GM12878 (cell line): ENCODE measurements at regions not wholly inside any gene's neighbourhood (a gene's known extent, or its start where the extent isn't known, plus 50 kb on each side); places are given as distances from the start of the nearest gene placed in this dataset.

Source experiments
- ATAC-seq: fragments of 200-7000 bp; cut with Tn5 transposase; 3 replicates; pipeline ENCODE4 v1.9.1; 2020; ENCODE audit warnings: mild to moderate bottlenecking, moderate library complexity
- BruUV-seq: library from RNA; stranded (reverse); fragments of 400-500 nt; replicated peaks from 2 replicates; lab custom pipeline; 2021; lab: Mats Ljungman, UMichigan
- CTCF ChIA-PET: fragments of 300-600 bp; sonication (Branson Sonifier 250); formaldehyde crosslinking; extraction: SDS; loops from one replicate; lab custom pipeline; 2021; ENCODE audit warnings: inconsistent platforms; lab: Yijun Ruan, JAX
- POLR2A ChIA-PET: fragments of 350-600 bp; formaldehyde crosslinking; extraction: SDS; loops from one replicate; lab custom pipeline; 2021; ENCODE audit warnings: inconsistent platforms; lab: Charles Lee
- RAD21 ChIA-PET: fragments of 300-600 bp; sonication (Branson Sonifier 250); formaldehyde crosslinking; loops from one replicate; lab custom pipeline; 2023; ENCODE audit warnings: antibody characterized with exemption; ENCODE audit not compliant: unreplicated experiment; lab: Charles Lee
- SMC1A ChIA-PET: fragments of 300-600 bp; sonication (Branson Sonifier 250); formaldehyde crosslinking; loops from one replicate; lab custom pipeline; 2023; ENCODE audit not compliant: unreplicated experiment, uncharacterized antibody; lab: Charles Lee
- DNase-seq: peaks from one replicate; pipeline ENCODE4 v3.0.0-alpha.2; 2011; ENCODE audit warnings: low read depth, low spot score
- FAIRE-seq: peaks from 3 replicates; lab custom pipeline; 2011; peaks lifted over from hg19 to GRCh38; lab: Jason Lieb, UNC
- H2AFZ ChIP-seq: 2 replicates; pipeline ENCODE4 v1.6.0; 2011; ENCODE audit warnings: low read depth, low read length, control low read depth; ENCODE audit not compliant: control insufficient read depth
- H3K27ac ChIP-seq: 2 replicates; pipeline ENCODE4 v1.5.1; 2011; ENCODE audit warnings: control low read depth; ENCODE audit not compliant: control insufficient read depth, insufficient read depth
- H3K27me3 ChIP-seq, 2 experiments: replicated peaks in 1 of 2; 2 replicates each; pipeline versions ENCODE4 v1.6.0 to v1.6.1; 2011; ENCODE audit warnings: low read length in 1 of 2; ENCODE audit not compliant: control insufficient read depth in 2 of 2, insufficient read depth in 2 of 2
- H3K36me3 ChIP-seq, 2 experiments: 2 replicates each; pipeline ENCODE4 v1.5.1; 2011; ENCODE audit warnings: low read length in 1 of 2; ENCODE audit not compliant: control insufficient read depth in 2 of 2, insufficient read depth in 2 of 2
- H3K4me1 ChIP-seq: 2 replicates; pipeline ENCODE4 v1.6.1; 2011; ENCODE audit warnings: mild to moderate bottlenecking, low read length, moderate library complexity, mixed read lengths; ENCODE audit not compliant: control insufficient read depth, insufficient read depth
- H3K4me2 ChIP-seq: 2 replicates; pipeline ENCODE4 v1.6.0; 2011; ENCODE audit warnings: control low read depth; ENCODE audit not compliant: control insufficient read depth, insufficient read depth
- H3K4me3 ChIP-seq: fragments of 200-600 bp; sonication (generic); 2 replicates; pipeline ENCODE4 v1.5.1; 2016
- H3K79me2 ChIP-seq: 2 replicates; pipeline ENCODE4 v1.6.0; 2011; ENCODE audit warnings: low read length; ENCODE audit not compliant: control insufficient read depth, insufficient read depth
- H3K9ac ChIP-seq: 2 replicates; pipeline ENCODE4 v1.8.0; 2011; ENCODE audit warnings: low read length, control low read depth, mixed read lengths; ENCODE audit not compliant: control insufficient read depth, insufficient read depth
- H3K9me3 ChIP-seq: replicated peaks from 3 replicates; pipeline ENCODE4 v1.5.1; 2011; ENCODE audit warnings: mild to moderate bottlenecking, low read length; ENCODE audit not compliant: control insufficient read depth, insufficient read depth
- H4K20me1 ChIP-seq: 2 replicates; pipeline ENCODE4 v1.6.0; 2011; ENCODE audit not compliant: control insufficient read depth, insufficient read depth
- ATF7 ChIP-seq: fragments of 450-650 bp; IDR thresholded peaks from 2 replicates; pipeline ENCODE4 v1.6.1; 2016; ENCODE audit warnings: low read depth, mild to moderate bottlenecking
- BCL11A ChIP-seq: IDR thresholded peaks from 2 replicates; pipeline ENCODE4 v1.6.1; 2011; ENCODE audit warnings: low read depth, low read length
- BCLAF1 ChIP-seq: fragments of 450-650 bp; IDR thresholded peaks from 2 replicates; pipeline ENCODE4 v1.6.1; 2017; ENCODE audit warnings: antibody characterized with exemption, mild to moderate bottlenecking, moderate library complexity
- BMI1 ChIP-seq: fragments of 450-650 bp; IDR thresholded peaks from 2 replicates; pipeline ENCODE4 v1.6.1; 2016; ENCODE audit warnings: mild to moderate bottlenecking, moderate library complexity, borderline replicate concordance
- CBX3 ChIP-seq: fragments of 200-600 bp; sonication (generic); IDR thresholded peaks from 2 replicates; pipeline ENCODE4 v1.6.1; 2016; ENCODE audit warnings: low read depth, borderline replicate concordance
- CEBPB ChIP-seq, 2 experiments: fragments of 150-350 bp in 1 of 2; IDR thresholded peaks; 2 replicates each; pipeline ENCODE4 v1.6.1; 2012 to 2014; ENCODE audit warnings: low read depth in 2 of 2, low read length in 2 of 2, borderline replicate concordance in 1 of 2, inconsistent platforms in 1 of 2
- EZH2 ChIP-seq: IDR thresholded peaks from 2 replicates; pipeline ENCODE4 v1.6.1; 2012; ENCODE audit warnings: low read depth, mild to moderate bottlenecking, control low read depth, inconsistent platforms, low read length, borderline replicate concordance; ENCODE audit not compliant: control insufficient read depth
- HCFC1 ChIP-seq: fragments of 150-350 bp; IDR thresholded peaks from 2 replicates; pipeline ENCODE4 v1.6.1; 2014; ENCODE audit warnings: low read length
- HDAC6 ChIP-seq: fragments of 200-600 bp; sonication (generic); IDR thresholded peaks from one replicate; pipeline ENCODE4 v1.8.0; 2017; ENCODE audit warnings: antibody characterized with exemption; ENCODE audit not compliant: unreplicated experiment
- KDM1A ChIP-seq: fragments of 200-600 bp; sonication (generic); IDR thresholded peaks from 2 replicates; pipeline ENCODE4 v1.6.1; 2016; ENCODE audit warnings: borderline replicate concordance
- POLR2AphosphoS2 ChIP-seq: IDR thresholded peaks from 2 replicates; pipeline ENCODE4 v1.6.1; 2011; ENCODE audit warnings: low read depth, mild to moderate bottlenecking, low read length, improper control_type of control experiment, moderate library complexity
- RELB ChIP-seq: fragments of 450-650 bp; IDR thresholded peaks from 2 replicates; pipeline ENCODE4 v1.6.1; 2017; ENCODE audit warnings: low read depth, mild to moderate bottlenecking, moderate library complexity
- RUNX3 ChIP-seq: IDR thresholded peaks from 2 replicates; pipeline ENCODE4 v1.6.1; 2012; ENCODE audit warnings: low read length, inconsistent platforms
- SMAD1 ChIP-seq: fragments of 450-650 bp; IDR thresholded peaks from 2 replicates; pipeline ENCODE4 v1.6.1; 2018; ENCODE audit warnings: mild to moderate bottlenecking, low read depth; ENCODE audit not compliant: partially characterized antibody
- STAT1 ChIP-seq: fragments of 450-650 bp; conservative IDR thresholded peaks from 2 replicates; pipeline ENCODE4 v1.6.1; 2014; ENCODE audit warnings: antibody characterized with exemption, mild to moderate bottlenecking
- SUPT20H ChIP-seq: IDR thresholded peaks from 2 replicates; pipeline ENCODE4 v1.6.1; 2011; ENCODE audit warnings: low read depth, mild to moderate bottlenecking, low read length, moderate library complexity, borderline replicate concordance; ENCODE audit not compliant: control insufficient read depth
- WGBS: methylation state at CpG from one replicate; pipeline ENCODE4 v1.1.6; 2016; ENCODE audit warnings: low lambda C conversion rate; ENCODE audit not compliant: insufficient replicate concordance, insufficient coverage; ENCODE audit errors: missing lambda C conversion rate; 5-methylcytosine and 5-hydroxymethylcytosine counted together
- in situ Hi-C: fragments of 300-500 bp; cut with MboI; formaldehyde crosslinking; loops from 9 replicates; pipeline ENCODE4 v1.14.3; 2018; ENCODE audit warnings: mixed read lengths
- intact Hi-C: fragments of 100-400 bp; cut with micrococcal nuclease; formaldehyde crosslinking; loops from one replicate; pipeline ENCODE4 v1.14.2; 2022; ENCODE audit not compliant: unreplicated experiment

- no peak overlapping the region for H3K27ac ChIP-seq
- no peak for TF ChIP-seq RELB
- no peak for TF ChIP-seq HDAC6
- no peak for TF ChIP-seq SMAD1
- no peak for TF ChIP-seq RUNX3
- TF ChIP-seq ATF7, result no peak
- no peak for TF ChIP-seq POLR2AphosphoS2
- TF ChIP-seq KDM1A, result no peak
- TF ChIP-seq BCLAF1, result no peak
- no peak for TF ChIP-seq SUPT20H
- TF ChIP-seq CEBPB (IDR thresholded peaks at IDR 0.05; ENCODE audit: borderline replicate concordance in 1 of 2, low read depth in 2 of 2, low read length in 2 of 2), result no peak
- TF ChIP-seq EZH2, result no peak
- no peak for TF ChIP-seq CBX3
- no peak for TF ChIP-seq BCL11A
- TF ChIP-seq BMI1, result no peak
- no peak for TF ChIP-seq HCFC1
- no peak for TF ChIP-seq STAT1
- TF ChIP-seq, all 136 proteins: peak for 0
- Histone ChIP-seq H3K9ac (no peak overlapping the region), H2AFZ (no peak overlapping the region), H3K9me3 (no peaks in the 10 kb centered on the region), H3K36me3 (no peaks in the 10 kb centered on the region), H3K4me3 (no peak overlapping the region), H3K27me3 (no peaks in the 10 kb centered on the region), H3K79me2 (no peaks in the 10 kb centered on the region), H3K4me1 (no peaks in the 10 kb centered on the region), H3K4me2 (no peak overlapping the region), H4K20me1 (no peaks in the 10 kb centered on the region)
- CTCF ChIA-PET, result interaction anchor here (0.9 kb wide), 1 partner anchor 11 kb away, joined by 3 read pairs; no protein-coding TSS in a partner anchor
- WGBS, result 57% methylated on average over 5 of the region's 5 CpGs
- SMC1A ChIA-PET, result no interaction called here
- no TSS peak for BruUV-seq
- intact Hi-C loops, result no loop called here
- FAIRE-seq (no peak), ATAC-seq (no peak; the same call in 2 of the 3 replicates), DNase-seq (no peak)
- RAD21 ChIA-PET, result no interaction called here
- POLR2A ChIA-PET, result no interaction called here
- in situ Hi-C loops, result loop anchor here (25.0 kb wide), 1 partner anchor 1349 kb away; no protein-coding TSS in a partner anchor
Measured at GRCh38 chr7:16061011-16061410, 360.3 kb downstream of the CRPPA start.
